GM12891 (cell line): ENCODE measurements at regions not wholly inside any gene's neighbourhood (a gene's known extent, or its start where the extent isn't known, plus 50 kb on each side); places are given as distances from the start of the nearest gene placed in this dataset.

ENCODE experiments used
- POLR2A ChIP-seq: IDR thresholded peaks from 2 replicates; pipeline ENCODE4 v1.6.1; 2011; ENCODE audit warnings: low read depth, low read length, control low read depth
- POLR2AphosphoS5 ChIP-seq: IDR thresholded peaks from 2 replicates; pipeline ENCODE4 v1.6.1; 2011; ENCODE audit warnings: low read depth, low read length, control low read depth

GRCh38 chr2:122080871-122081270 lies 325.4 kb downstream of the TSN start:
- TF ChIP-seq POLR2AphosphoS5 (no peak), POLR2A (no peak)
